Progenitor cell of endocrine pancreas (in vitro differentiated cells): ENCODE measurements at regions not wholly inside any gene's neighbourhood (a gene's known extent, or its start where the extent isn't known, plus 50 kb on each side); places are given as distances from the start of the nearest gene placed in this dataset.

Source experiments
- DNase-seq: peaks from one replicate; pipeline ENCODE4 v3.0.0; 2021; ENCODE audit warnings: low spot score; ENCODE audit not compliant: unreplicated experiment
- H3K27ac Mint-ChIP-seq: 2 replicates; pipeline ENCODE4 v1.8.0; 2021; ENCODE audit warnings: mild to moderate bottlenecking, moderate library complexity, mixed read lengths
- H3K27me3 Mint-ChIP-seq: 2 replicates; pipeline ENCODE4 v1.8.0; 2021; ENCODE audit warnings: mixed read lengths
- H3K36me3 Mint-ChIP-seq: 2 replicates; pipeline ENCODE4 v1.8.0; 2022; ENCODE audit warnings: mixed read lengths; ENCODE audit not compliant: insufficient read depth
- H3K4me1 Mint-ChIP-seq: 2 replicates; pipeline ENCODE4 v1.8.0; 2021; ENCODE audit warnings: low read depth, mixed read lengths
- H3K4me3 Mint-ChIP-seq: 2 replicates; pipeline ENCODE4 v1.8.0; 2021; ENCODE audit warnings: low read depth, mild to moderate bottlenecking, moderate library complexity, mixed read lengths
- H3K9me3 Mint-ChIP-seq: 2 replicates; pipeline ENCODE4 v1.8.0; 2021; ENCODE audit warnings: low read depth, mixed read lengths
- TF ChIP-seq, protein P1 (sequence below): fragments of 200-600 bp; sonication (generic); IDR thresholded peaks from one replicate; pipeline ENCODE4 v1.5.0; 2021; ENCODE audit warnings: antibody characterized with exemption, mild to moderate bottlenecking; ENCODE audit not compliant: unreplicated experiment

DNA sequence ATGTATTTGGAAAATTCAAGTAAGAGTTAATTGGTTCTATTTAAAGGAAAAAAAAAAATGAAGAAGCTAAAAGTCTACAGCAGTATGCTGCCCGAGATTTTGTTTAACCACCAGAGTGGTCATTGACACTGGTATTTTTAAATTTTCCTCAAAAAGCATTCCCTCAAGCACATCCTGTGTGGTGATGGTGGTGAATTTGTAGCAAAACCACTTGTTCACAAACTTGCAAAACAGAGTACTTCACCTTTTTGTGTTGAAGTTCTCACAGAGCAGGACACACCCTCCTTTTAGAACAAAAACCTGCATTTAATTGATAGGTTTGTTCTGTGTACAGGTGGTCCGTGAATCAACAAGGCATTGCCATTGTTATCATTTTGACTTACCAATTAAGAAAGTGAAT, 374.2 kb downstream of the EFNA5 start:
- H3K27me3 Mint-ChIP-seq: peaks cover 10% of the 10 kb centered on the region
- DNase-seq: no peak
- no peak overlapping the region for H3K4me3 Mint-ChIP-seq
- peaks cover 17% of the 10 kb centered on the region for H3K4me1 Mint-ChIP-seq
- H3K36me3 Mint-ChIP-seq: no peaks in the 10 kb centered on the region
- H3K27ac Mint-ChIP-seq: no peak overlapping the region
- TF ChIP-seq, protein P1, sequence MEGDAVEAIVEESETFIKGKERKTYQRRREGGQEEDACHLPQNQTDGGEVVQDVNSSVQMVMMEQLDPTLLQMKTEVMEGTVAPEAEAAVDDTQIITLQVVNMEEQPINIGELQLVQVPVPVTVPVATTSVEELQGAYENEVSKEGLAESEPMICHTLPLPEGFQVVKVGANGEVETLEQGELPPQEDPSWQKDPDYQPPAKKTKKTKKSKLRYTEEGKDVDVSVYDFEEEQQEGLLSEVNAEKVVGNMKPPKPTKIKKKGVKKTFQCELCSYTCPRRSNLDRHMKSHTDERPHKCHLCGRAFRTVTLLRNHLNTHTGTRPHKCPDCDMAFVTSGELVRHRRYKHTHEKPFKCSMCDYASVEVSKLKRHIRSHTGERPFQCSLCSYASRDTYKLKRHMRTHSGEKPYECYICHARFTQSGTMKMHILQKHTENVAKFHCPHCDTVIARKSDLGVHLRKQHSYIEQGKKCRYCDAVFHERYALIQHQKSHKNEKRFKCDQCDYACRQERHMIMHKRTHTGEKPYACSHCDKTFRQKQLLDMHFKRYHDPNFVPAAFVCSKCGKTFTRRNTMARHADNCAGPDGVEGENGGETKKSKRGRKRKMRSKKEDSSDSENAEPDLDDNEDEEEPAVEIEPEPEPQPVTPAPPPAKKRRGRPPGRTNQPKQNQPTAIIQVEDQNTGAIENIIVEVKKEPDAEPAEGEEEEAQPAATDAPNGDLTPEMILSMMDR: no peak
- H3K9me3 Mint-ChIP-seq: peaks cover 10% of the 10 kb centered on the region

- TF ChIP-seq, protein P1: no peak
- DNase-seq: no peak
- H3K27ac Mint-ChIP-seq: no peak overlapping the region
- H3K9me3 Mint-ChIP-seq: peaks cover 10% of the 10 kb centered on the region
- H3K36me3 Mint-ChIP-seq: no peaks in the 10 kb centered on the region
- H3K27me3 Mint-ChIP-seq: peaks cover 10% of the 10 kb centered on the region
- no peak overlapping the region for H3K4me3 Mint-ChIP-seq
- peaks cover 18% of the 10 kb centered on the region for H3K4me1 Mint-ChIP-seq
These were observed 374.8 kb downstream of the EFNA5 start for GRCh38 chr5:107295914-107296313.

- Mint-ChIP-seq H3K4me3 (no peak overlapping the region), H3K9me3 (peaks cover 10% of the 10 kb centered on the region), H3K27ac (no peak overlapping the region), H3K27me3 (peaks cover 10% of the 10 kb centered on the region), H3K36me3 (no peaks in the 10 kb centered on the region), H3K4me1 (peaks cover 18% of the 10 kb centered on the region)
- TF ChIP-seq, protein P1: no peak
- no peak for DNase-seq
These were observed 376.1 kb downstream of the EFNA5 start for GRCh38 chr5:107294669-107295068.

DNA sequence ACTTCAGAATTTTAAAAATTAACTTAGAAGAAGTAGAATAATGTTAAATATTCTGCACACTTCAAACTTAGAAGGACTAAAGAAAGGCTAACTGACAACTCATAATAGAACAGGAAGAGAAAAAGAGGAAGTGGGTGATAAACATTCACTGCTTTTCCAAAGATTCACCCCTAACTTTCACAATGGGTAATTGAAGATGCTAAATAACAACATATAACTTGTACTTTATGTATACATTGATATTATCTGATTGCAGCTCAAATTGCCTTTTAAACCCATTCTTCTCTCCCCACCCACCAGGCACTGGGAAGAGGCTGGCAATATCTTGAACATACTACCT, 376.6 kb downstream of the EFNA5 start:
- TF ChIP-seq, protein P1: no peak
- H3K36me3 Mint-ChIP-seq: no peaks in the 10 kb centered on the region
- H3K4me3 Mint-ChIP-seq: no peak overlapping the region
- peaks cover 10% of the 10 kb centered on the region for H3K27me3 Mint-ChIP-seq
- H3K9me3 Mint-ChIP-seq: peaks cover 10% of the 10 kb centered on the region
- DNase-seq: no peak
- no peak overlapping the region for H3K27ac Mint-ChIP-seq
- peaks cover 18% of the 10 kb centered on the region for H3K4me1 Mint-ChIP-seq

DNA sequence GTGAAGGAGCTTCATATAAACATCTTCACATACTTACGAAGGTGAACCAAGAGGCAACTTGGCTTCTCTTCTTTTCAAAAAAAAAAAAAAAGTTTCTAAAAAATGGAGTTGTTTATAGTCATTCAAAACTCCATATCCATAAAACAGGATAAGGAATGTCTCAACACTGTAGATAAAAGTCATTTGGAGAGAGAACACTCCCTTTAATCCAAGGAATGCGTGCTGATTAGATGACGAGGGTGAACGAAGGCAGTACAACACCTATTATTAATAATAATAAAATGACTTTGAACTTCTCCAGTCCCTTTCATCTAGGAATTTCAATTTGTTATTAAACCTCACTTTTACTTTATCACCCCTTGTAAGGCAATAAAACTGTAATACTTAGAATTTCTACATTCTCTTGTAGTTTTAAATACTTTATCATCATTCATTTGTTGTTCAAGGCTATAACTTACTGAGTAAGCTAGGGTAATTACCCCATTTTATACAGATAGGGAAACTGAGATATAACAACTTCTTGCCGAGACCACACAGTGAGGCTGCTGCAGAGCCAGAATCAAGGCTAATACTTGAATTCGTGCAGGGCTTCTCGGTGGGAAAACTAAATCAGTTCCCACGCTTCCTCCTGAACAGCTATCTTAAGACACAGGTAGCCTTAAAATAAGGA, 377.1 kb downstream of the EFNA5 start:
- Mint-ChIP-seq H3K27me3 (peaks cover 10% of the 10 kb centered on the region), H3K36me3 (no peaks in the 10 kb centered on the region), H3K4me1 (peaks cover 18% of the 10 kb centered on the region), H3K9me3 (peaks cover 10% of the 10 kb centered on the region), H3K4me3 (no peak overlapping the region), H3K27ac (no peak overlapping the region)
- TF ChIP-seq, protein P1: no peak
- DNase-seq: no peak
